Parathyroid adenoma (tissue), 2 donors: ENCODE measurements at regions not wholly inside any gene's neighbourhood (a gene's known extent, or its start where the extent isn't known, plus 50 kb on each side); places are given as distances from the start of the nearest gene placed in this dataset.
"Not testable (repeated sequence)": the region's sequence is repeated elsewhere in the genome, so short reads cannot be mapped to it uniquely, and the experiment has no call there.

ENCODE experiments used
- H2AFZ ChIP-seq: fragments of 300-600 bp; sonication (generic); one replicate; pipeline ENCODE4 v1.7.0; 2017; ENCODE audit warnings: antibody characterized with exemption, mild to moderate bottlenecking
- H3K27ac ChIP-seq: fragments of 300-600 bp; sonication (generic); one replicate; pipeline ENCODE4 v1.7.0; 2017
- H3K27me3 ChIP-seq: fragments of 300-600 bp; sonication (generic); one replicate; pipeline ENCODE4 v1.7.0; 2017; ENCODE audit warnings: low read length; ENCODE audit not compliant: control insufficient read depth, insufficient read depth
- H3K36me3 ChIP-seq: fragments of 300-600 bp; sonication (generic); one replicate; pipeline ENCODE4 v1.7.0; 2017; ENCODE audit warnings: low read length; ENCODE audit not compliant: control insufficient read depth, insufficient read depth
- H3K4me1 ChIP-seq: fragments of 300-600 bp; sonication (generic); one replicate; pipeline ENCODE4 v1.7.0; 2017; ENCODE audit warnings: control low read depth
- H3K4me2 ChIP-seq: fragments of 300-600 bp; sonication (generic); one replicate; pipeline ENCODE4 v1.7.0; 2017; ENCODE audit warnings: low read length
- H3K4me3 ChIP-seq: fragments of 300-600 bp; sonication (generic); one replicate; pipeline ENCODE4 v1.7.0; 2017; ENCODE audit warnings: low read depth, low read length
- H3K79me2 ChIP-seq: fragments of 300-600 bp; sonication (generic); one replicate; pipeline ENCODE4 v1.7.0; 2017; ENCODE audit warnings: control low read depth
- H3K9ac ChIP-seq: fragments of 300-600 bp; sonication (generic); one replicate; pipeline ENCODE4 v1.7.0; 2017; ENCODE audit warnings: mild to moderate bottlenecking
- H3K9me3 ChIP-seq: fragments of 300-600 bp; sonication (generic); one replicate; pipeline ENCODE4 v1.7.0; 2017; ENCODE audit warnings: low read length; ENCODE audit not compliant: control insufficient read depth
- CTCF ChIP-seq: fragments of 300-600 bp; sonication (generic); IDR thresholded peaks from one replicate; pipeline ENCODE4 v1.7.0; 2017; ENCODE audit warnings: antibody characterized with exemption, mild to moderate bottlenecking
- donor health status: primary hyperparathyroidism.

GRCh38 chr6:106858653-106859092 lies 115.9 kb downstream of the CD24 start:
- no peak overlapping the region for H2AFZ ChIP-seq

GRCh38 chr6:106857771-106858652 lies 116.5 kb downstream of the CD24 start:
- Histone ChIP-seq H3K79me2 (no peaks in the 10 kb centered on the region), H3K4me3 (no peak overlapping the region), H3K36me3 (no peaks in the 10 kb centered on the region), H3K4me1 (no peaks in the 10 kb centered on the region), H3K4me2 (no peak overlapping the region), H3K27me3 (no peaks in the 10 kb centered on the region), H3K9me3 (no peaks in the 10 kb centered on the region), H3K27ac (no peak overlapping the region), H3K9ac (no peak overlapping the region), H2AFZ (no peak overlapping the region)
- no peak for TF ChIP-seq CTCF

More at GRCh38 chr6:106858653-106859092, 115.9 kb downstream of the CD24 start:
- H3K4me1 ChIP-seq: no peaks in the 10 kb centered on the region
- H3K4me2 ChIP-seq: no peak overlapping the region
- H3K36me3 ChIP-seq: no peaks in the 10 kb centered on the region
- H3K27ac ChIP-seq: no peak overlapping the region
- H3K79me2 ChIP-seq: no peaks in the 10 kb centered on the region
- TF ChIP-seq CTCF: no peak
- H3K9ac ChIP-seq: no peak overlapping the region
- H3K27me3 ChIP-seq: no peaks in the 10 kb centered on the region
- H3K4me3 ChIP-seq: no peak overlapping the region
- H3K9me3 ChIP-seq: no peaks in the 10 kb centered on the region

- not testable (repeated sequence) for H3K79me2 ChIP-seq, H3K4me3 ChIP-seq, H3K36me3 ChIP-seq, H3K9ac ChIP-seq, H3K4me2 ChIP-seq, H3K27me3 ChIP-seq, H2AFZ ChIP-seq, H3K27ac ChIP-seq, H3K4me1 ChIP-seq, H3K9me3 ChIP-seq
These were observed 117.2 kb downstream of the CD24 start for GRCh38 chr6:106857310-106857709.

- Histone ChIP-seq H3K36me3 (no peaks in the 10 kb centered on the region), H3K9me3 (no peaks in the 10 kb centered on the region), H3K79me2 (no peaks in the 10 kb centered on the region), H3K9ac (no peak overlapping the region), H3K4me3 (no peak overlapping the region), H3K27ac (no peak overlapping the region), H3K27me3 (no peaks in the 10 kb centered on the region), H2AFZ (no peak overlapping the region), H3K4me1 (no peaks in the 10 kb centered on the region), H3K4me2 (no peak overlapping the region)
- TF ChIP-seq CTCF: no peak
These were observed 118.2 kb downstream of the CD24 start for GRCh38 chr6:106856227-106856874.

- no peaks in the 10 kb centered on the region for H3K36me3 ChIP-seq
- no peaks in the 10 kb centered on the region for H3K27me3 ChIP-seq
- H3K79me2 ChIP-seq: no peaks in the 10 kb centered on the region
- no peaks in the 10 kb centered on the region for H3K9me3 ChIP-seq
- H3K4me2 ChIP-seq: no peak overlapping the region
- H2AFZ ChIP-seq: no peak overlapping the region
- no peak overlapping the region for H3K9ac ChIP-seq
- H3K4me1 ChIP-seq: no peaks in the 10 kb centered on the region
- no peak for TF ChIP-seq CTCF
- H3K27ac ChIP-seq: no peak overlapping the region
- H3K4me3 ChIP-seq: no peak overlapping the region
These were observed 119.4 kb downstream of the CD24 start for GRCh38 chr6:106855117-106855516.
